ENCODE measurements at regions not wholly inside any gene's neighbourhood (a gene's known extent, or its start where the extent isn't known, plus 50 kb on each side); places are given as distances from the start of the nearest gene placed in this dataset.
"Not testable (repeated sequence)": the region's sequence is repeated elsewhere in the genome, so short reads cannot be mapped to it uniquely, and the experiment has no call there.

- DNase-seq, result no peak
Measured at GRCh38 chr10:119996944-119997343, 104.4 kb downstream of the SEC23IP start.

GRCh38 chr10:119997429-119997828 is 104.9 kb downstream of the SEC23IP start:
- no peak for DNase-seq

- DNase-seq, result no peak
Measured at GRCh38 chr10:120002785-120003184, 110.3 kb downstream of the SEC23IP start.

- DNase-seq, result no peak
Measured at GRCh38 chr10:120005207-120006201, 113.0 kb downstream of the SEC23IP start.

- DNase-seq, result no peak
Measured at GRCh38 chr10:120007261-120007660, 114.7 kb downstream of the SEC23IP start.

- no peak for DNase-seq
Measured at GRCh38 chr10:120011359-120012130, 119.0 kb downstream of the SEC23IP start.

- DNase-seq, result no peak
Measured at GRCh38 chr10:120012131-120012400, 119.5 kb downstream of the SEC23IP start.

GRCh38 chr10:120012566-120012965 is 120.0 kb downstream of the SEC23IP start:
- DNase-seq, result no peak

GRCh38 chr10:120014031-120014430 is 121.5 kb downstream of the SEC23IP start:
- no peak for DNase-seq

- DNase-seq, result no peak
Measured at GRCh38 chr10:120015064-120015463, 122.5 kb downstream of the SEC23IP start.

GRCh38 chr10:120016906-120017305 is 124.4 kb downstream of the SEC23IP start:
- DNase-seq, result no peak

- no peak for DNase-seq
Measured at GRCh38 chr10:120017733-120018417, 125.3 kb downstream of the SEC23IP start.

- no peak for DNase-seq
Measured at GRCh38 chr10:120018695-120019094, 126.2 kb downstream of the SEC23IP start.

- DNase-seq, result no peak
Measured at GRCh38 chr10:120019568-120019967, 127.0 kb downstream of the SEC23IP start.

GRCh38 chr10:120022357-120022756 is 129.8 kb downstream of the SEC23IP start:
- DNase-seq, result no peak

- DNase-seq, result no peak
Measured at GRCh38 chr10:120034236-120034635, 141.7 kb downstream of the SEC23IP start.

- no peak for DNase-seq
Measured at GRCh38 chr10:120039046-120039445, 146.5 kb downstream of the SEC23IP start.

- no peak for DNase-seq
Measured at GRCh38 chr10:120039826-120040225, 147.3 kb downstream of the SEC23IP start.

- DNase-seq, result no peak
Measured at GRCh38 chr10:120041807-120042559, 149.5 kb downstream of the SEC23IP start.

GRCh38 chr10:120042705-120043104 is 150.2 kb downstream of the SEC23IP start:
- DNase-seq, result no peak

- not testable (repeated sequence) for DNase-seq
Measured at GRCh38 chr10:120047373-120047772, 154.8 kb downstream of the SEC23IP start.

- no peak for DNase-seq
Measured at GRCh38 chr10:120047926-120048325, 155.4 kb downstream of the SEC23IP start.
